ENCODE measurements at regions not wholly inside any gene's neighbourhood (a gene's known extent, or its start where the extent isn't known, plus 50 kb on each side); places are given as distances from the start of the nearest gene placed in this dataset.
A peak's percentile ranks its signal among the peaks of the same experiment; 100 is the strongest.
"Not testable (repeated sequence)": the region's sequence is repeated elsewhere in the genome, so short reads cannot be mapped to it uniquely, and the experiment has no call there.

DNA sequence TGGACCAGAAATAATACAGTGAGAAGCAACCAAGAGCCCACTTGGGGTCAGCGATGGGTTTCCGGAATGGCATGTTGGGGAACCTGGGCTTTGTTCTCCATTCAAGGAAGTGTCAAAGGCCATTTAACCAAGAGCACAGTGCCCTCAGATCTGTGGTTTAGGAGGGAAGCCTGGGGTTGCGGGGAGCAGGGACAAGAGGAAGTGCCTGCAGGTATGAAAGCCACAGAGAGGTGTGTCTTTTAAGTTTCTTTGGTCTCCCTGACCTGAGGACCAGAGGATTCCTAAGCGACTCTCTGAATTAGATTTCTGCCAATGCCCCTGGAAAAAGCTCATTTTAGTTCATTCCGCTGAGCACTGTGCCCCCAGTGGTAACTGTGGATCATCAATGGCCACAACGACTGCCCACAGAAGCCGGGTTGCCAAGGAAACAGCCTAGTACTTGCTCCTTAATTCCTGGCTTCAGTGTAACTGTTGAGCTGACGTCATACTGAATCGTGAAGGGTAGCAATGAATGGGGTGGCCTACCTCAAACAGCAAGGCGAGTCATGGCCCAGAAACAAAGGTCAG, 107.3 kb upstream of the SPIN1 start:
- DNase-seq (ENCODE audit: low spot score): no peak

- no peak for DNase-seq (ENCODE audit: low spot score)
These were observed 110.2 kb upstream of the SPIN1 start for GRCh38 chr9:88278036-88278435.

- DNase-seq (ENCODE audit: low spot score): no peak
These were observed 114.2 kb upstream of the SPIN1 start for GRCh38 chr9:88274078-88274477.

DNA sequence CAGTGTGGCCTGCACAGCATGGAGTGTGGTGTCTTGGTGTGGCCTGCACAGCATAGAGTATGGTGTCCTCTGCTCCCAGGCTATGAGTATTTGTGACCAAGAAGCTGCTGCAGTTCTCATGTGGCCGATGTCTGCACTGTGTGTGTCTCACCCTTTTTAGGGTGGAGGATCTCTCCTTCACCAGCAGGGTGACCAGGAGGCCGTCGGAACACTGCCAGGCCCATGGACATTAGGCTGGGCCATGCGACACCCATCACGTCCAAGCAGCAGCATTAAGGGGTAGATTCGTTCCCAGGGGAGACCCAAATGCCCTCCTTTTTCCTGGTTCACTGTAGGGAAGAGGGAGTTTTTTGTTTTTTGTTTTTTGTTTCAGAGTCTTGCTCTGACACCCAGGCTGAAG, 115.3 kb upstream of the SPIN1 start:
- no peak for DNase-seq (ENCODE audit: low spot score)

- no peak for DNase-seq (ENCODE audit: low spot score)
These were observed 117.8 kb upstream of the SPIN1 start for GRCh38 chr9:88270413-88270812.

GRCh38 chr9:88268886-88269285, 119.4 kb upstream of the SPIN1 start:
- no peak for DNase-seq (ENCODE audit: low spot score)

DNA sequence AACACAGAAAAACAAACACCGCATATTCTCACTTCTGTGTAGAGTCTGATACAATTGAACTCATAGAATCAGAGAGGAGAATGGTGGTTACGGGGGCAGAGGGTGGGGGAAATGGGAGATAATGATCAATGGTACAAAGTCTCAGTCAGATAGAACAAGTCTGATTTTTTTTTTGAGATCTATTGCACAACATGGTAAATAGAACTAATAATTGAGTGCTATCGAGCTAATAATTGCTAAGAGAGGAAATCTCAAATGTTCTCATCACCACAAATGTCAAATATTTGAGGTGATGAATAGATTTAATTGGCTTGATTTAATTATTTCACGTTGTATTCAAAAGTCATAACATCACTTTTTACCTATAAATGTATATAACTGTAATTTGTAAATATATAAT, 121.0 kb upstream of the SPIN1 start:
- no peak for DNase-seq (ENCODE audit: low spot score)

- DNase-seq (ENCODE audit: low spot score): no peak
These were observed 121.8 kb upstream of the SPIN1 start for GRCh38 chr9:88266416-88266815.

DNA sequence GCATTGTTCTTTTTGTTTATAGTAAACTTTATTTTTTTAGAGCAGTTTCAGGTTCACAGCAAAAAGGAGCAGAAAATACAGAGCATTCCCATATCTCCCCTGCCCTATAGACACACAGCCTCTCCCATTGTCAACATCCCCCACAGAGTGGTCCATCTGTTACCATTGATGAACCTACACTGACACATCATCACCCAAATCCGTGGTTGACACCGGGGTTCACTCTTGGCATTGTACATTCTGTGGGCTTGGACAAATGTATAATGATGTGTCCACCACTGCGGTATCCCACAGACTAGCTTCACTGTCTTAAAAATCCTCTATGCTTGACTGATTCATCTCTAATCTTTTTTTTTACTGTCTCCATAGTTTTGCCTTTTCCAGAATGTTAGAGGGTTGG, 120.7 kb upstream of the SPATA31C2 start:
- no peak for DNase-seq (ENCODE audit: low spot score)

DNA sequence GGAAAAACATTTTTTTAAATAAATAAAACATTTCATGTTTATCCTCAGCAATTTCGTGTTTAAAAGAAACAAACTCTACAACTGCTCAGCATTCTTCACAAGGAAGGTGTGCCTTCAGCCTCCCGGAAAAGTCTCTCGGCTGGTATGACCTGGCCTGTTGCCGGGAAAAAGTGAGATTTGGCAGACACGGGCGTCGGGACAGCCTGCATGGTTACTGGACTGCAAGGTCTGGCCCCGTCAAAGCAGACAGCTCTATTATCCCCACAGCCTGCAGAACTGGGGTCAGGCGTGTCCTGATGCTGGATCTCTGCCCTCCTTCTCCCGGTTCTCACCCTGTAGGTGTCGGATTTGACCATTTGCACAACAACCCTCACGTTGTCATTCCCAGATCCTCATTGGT, 120.3 kb upstream of the SPATA31C2 start:
- DNase-seq (ENCODE audit: low spot score): peak; percentile 65

DNA sequence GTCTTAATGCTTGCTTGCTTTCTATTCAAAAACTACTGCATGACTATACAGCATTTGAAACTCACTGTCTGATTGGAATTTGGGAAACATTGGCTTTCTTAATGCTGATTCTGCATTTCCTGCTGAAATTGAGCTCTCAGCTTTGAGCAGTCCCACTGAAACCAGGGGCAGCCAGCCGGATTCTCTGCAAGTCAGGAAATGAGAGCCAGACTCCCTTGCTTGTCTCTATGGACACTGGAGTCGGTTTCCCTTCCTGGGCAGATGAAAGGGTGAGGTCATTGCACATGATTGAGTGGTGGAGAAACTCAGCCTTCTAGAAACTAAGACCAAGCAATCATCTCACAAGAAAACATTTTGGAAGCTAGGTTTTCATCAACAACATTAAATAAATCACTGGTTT, 119.7 kb upstream of the SPATA31C2 start:
- peak; percentile 88 for DNase-seq (ENCODE audit: low spot score)

DNA sequence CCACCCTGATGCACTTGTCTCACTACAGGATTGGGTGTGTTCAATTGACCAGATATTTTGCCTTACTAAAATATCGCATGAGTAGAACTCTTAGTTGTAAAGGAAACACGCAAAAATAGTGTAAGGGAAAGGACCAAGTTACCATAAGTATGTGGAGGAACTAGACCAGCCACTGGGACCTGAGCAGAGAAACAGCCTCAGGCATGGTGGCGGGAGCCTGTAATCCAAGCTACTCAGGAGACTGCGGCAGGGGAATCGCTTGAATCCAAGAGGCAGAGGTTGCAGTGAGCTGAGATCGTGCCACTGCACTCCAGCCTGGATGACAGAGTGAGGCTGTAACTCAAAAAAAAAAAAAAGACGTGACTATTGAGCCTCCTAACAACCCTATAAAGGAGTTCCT, 117.9 kb upstream of the SPATA31C2 start:
- DNase-seq (ENCODE audit: low spot score): no peak

GRCh38 chr9:88255806-88256205, 117.5 kb upstream of the SPATA31C2 start:
- not testable (repeated sequence) for DNase-seq (ENCODE audit: low spot score)

GRCh38 chr9:88251903-88252302, 113.6 kb upstream of the SPATA31C2 start:
- DNase-seq (ENCODE audit: low spot score): no peak

DNA sequence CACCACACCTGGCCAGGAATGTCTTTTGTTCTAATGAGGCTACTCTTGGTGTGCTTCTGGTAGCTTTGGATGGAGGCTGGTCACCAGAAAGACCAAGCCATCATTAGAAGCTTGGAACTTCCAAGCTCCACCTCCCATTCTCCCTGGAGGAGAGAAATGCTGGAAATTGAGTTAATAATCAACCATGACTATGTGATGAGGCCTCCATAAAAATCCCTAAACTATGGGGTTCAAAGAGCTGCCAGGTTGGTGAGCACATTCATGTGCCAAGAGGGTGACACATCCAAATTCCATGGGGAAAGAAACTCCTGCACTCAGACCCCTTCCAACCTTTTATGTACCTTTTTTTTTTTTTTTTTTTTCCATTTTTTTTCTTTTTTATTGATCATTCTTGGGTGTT, 105.5 kb upstream of the SPATA31C2 start:
- DNase-seq (ENCODE audit: low spot score): no peak

GRCh38 chr9:88242879-88243278, 104.6 kb upstream of the SPATA31C2 start:
- no peak for DNase-seq (ENCODE audit: low spot score)

GRCh38 chr9:88237991-88238571, 99.8 kb upstream of the SPATA31C2 start:
- DNase-seq (ENCODE audit: low spot score): no peak

- no peak for DNase-seq (ENCODE audit: low spot score)
These were observed 99.2 kb upstream of the SPATA31C2 start for GRCh38 chr9:88237479-88237961.

GRCh38 chr9:88236511-88237478, 98.5 kb upstream of the SPATA31C2 start:
- peak; percentile 79 for DNase-seq (ENCODE audit: low spot score)

DNA sequence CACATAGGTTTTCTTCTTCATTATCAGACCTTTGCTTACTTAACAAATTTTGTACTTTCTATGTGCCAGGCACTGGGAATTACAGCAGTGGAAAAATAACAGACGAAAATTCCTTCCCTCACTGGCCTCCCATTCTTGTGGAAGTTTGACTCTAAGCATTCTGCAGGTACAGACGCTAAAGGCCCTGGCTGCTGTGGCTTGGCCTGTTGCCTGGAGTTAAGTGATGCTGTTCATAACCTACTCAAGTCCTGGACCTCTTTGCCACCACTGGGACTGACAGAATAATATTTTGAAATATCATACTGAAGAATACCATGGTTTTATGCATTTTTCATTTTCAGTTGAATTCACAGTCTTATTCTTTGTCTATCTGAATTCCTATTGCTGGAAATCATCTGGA, 97.3 kb upstream of the SPATA31C2 start:
- DNase-seq (ENCODE audit: low spot score): no peak

- no peak for DNase-seq (ENCODE audit: low spot score)
These were observed 95.8 kb upstream of the SPATA31C2 start for GRCh38 chr9:88234114-88234513.

- DNase-seq (ENCODE audit: low spot score): no peak
These were observed 94.8 kb upstream of the SPATA31C2 start for GRCh38 chr9:88233091-88233490.

GRCh38 chr9:88230612-88231011, 92.3 kb upstream of the SPATA31C2 start:
- DNase-seq (ENCODE audit: low spot score): peak; percentile 34

Data from AG08395 (cell line).